A673 (cell line): ENCODE measurements at regions not wholly inside any gene's neighbourhood (a gene's known extent, or its start where the extent isn't known, plus 50 kb on each side); places are given as distances from the start of the nearest gene placed in this dataset.

Source experiments
- BruUV-seq: library from RNA; stranded (reverse); fragments of 400-500 nt; replicated peaks from 2 replicates; lab custom pipeline; 2021; lab: Mats Ljungman, UMichigan
- CTCF ChIA-PET: fragments of 300-600 bp; sonication (Branson Sonifier 250); formaldehyde crosslinking; loops from one replicate; lab custom pipeline; 2022; ENCODE audit warnings: antibody characterized with exemption; lab: Charles Lee
- POLR2A ChIA-PET: fragments of 300-600 bp; sonication (Branson Sonifier 250); formaldehyde crosslinking; loops from one replicate; lab custom pipeline; 2022; ENCODE audit warnings: antibody characterized with exemption; ENCODE audit not compliant: low non-redundant PET; lab: Charles Lee
- DNase-seq: peaks from one replicate; pipeline ENCODE4 v3.0.0-alpha.2; 2015; ENCODE audit warnings: low spot score
- H3K27ac ChIP-seq: fragments of 200-600 bp; sonication (generic); 2 replicates; pipeline ENCODE4 v1.5.1; 2016; ENCODE audit warnings: mixed run types, low read depth, mild to moderate bottlenecking, mixed read lengths, antibody characterized with exemption, low read length; ENCODE audit not compliant: poor library complexity, severe bottlenecking
- H3K27me3 ChIP-seq: fragments of 200-600 bp; sonication (generic); replicated peaks from 2 replicates; pipeline ENCODE4 v1.6.1; 2017; ENCODE audit warnings: mixed run types, low read depth, mild to moderate bottlenecking, mixed read lengths, antibody characterized with exemption, low read length; ENCODE audit not compliant: insufficient read depth, poor library complexity
- H3K36me3 ChIP-seq: fragments of 200-600 bp; sonication (generic); 2 replicates; pipeline ENCODE4 v1.6.1; 2016; ENCODE audit warnings: mixed run types, mild to moderate bottlenecking, mixed read lengths, antibody characterized with exemption, low read length; ENCODE audit not compliant: insufficient read depth, poor library complexity, severe bottlenecking
- H3K4me1 ChIP-seq: fragments of 200-600 bp; sonication (generic); 2 replicates; pipeline ENCODE4 v1.6.1; 2017; ENCODE audit warnings: mixed run types, mild to moderate bottlenecking, mixed read lengths, antibody characterized with exemption, low read length; ENCODE audit not compliant: insufficient read depth, poor library complexity, severe bottlenecking
- H3K4me3 ChIP-seq: fragments of 200-600 bp; sonication (generic); 2 replicates; pipeline ENCODE4 v1.5.1; 2016; ENCODE audit warnings: low read depth, mixed run types, mild to moderate bottlenecking, mixed read lengths, low read length; ENCODE audit not compliant: poor library complexity, severe bottlenecking
- H3K9me3 ChIP-seq: fragments of 200-600 bp; sonication (generic); 2 replicates; pipeline ENCODE4 v1.6.1; 2016; ENCODE audit warnings: mixed run types, low read depth, mild to moderate bottlenecking, mixed read lengths, antibody characterized with exemption, low read length; ENCODE audit not compliant: poor library complexity, severe bottlenecking
- CTCF ChIP-seq: fragments of 300-800, 200-600 bp; sonication (generic); conservative IDR thresholded peaks from 2 replicates; pipeline ENCODE4 v1.5.1; 2017; ENCODE audit warnings: low read depth, mild to moderate bottlenecking, antibody characterized with exemption, low read length, moderate library complexity, mixed read lengths
- EZH2 ChIP-seq: fragments of 200-600 bp; sonication (generic); IDR thresholded peaks from 2 replicates; pipeline ENCODE4 v1.6.1; 2017; ENCODE audit warnings: borderline replicate concordance, low read depth, mild to moderate bottlenecking, mixed read lengths, antibody characterized with exemption, low read length; ENCODE audit not compliant: poor library complexity, severe bottlenecking
- intact Hi-C: fragments of 100-400 bp; cut with micrococcal nuclease; formaldehyde crosslinking; loops from one replicate; pipeline ENCODE4 v1.10.0; 2022; ENCODE audit not compliant: unreplicated experiment

- H3K4me1 ChIP-seq, result no peaks in the 10 kb centered on the region
- no peak for DNase-seq
- BruUV-seq, result no TSS peak
- no peak overlapping the region for H3K27ac ChIP-seq
- POLR2A ChIA-PET, result no interaction called here
- H3K36me3 ChIP-seq, result no peaks in the 10 kb centered on the region
- CTCF ChIA-PET, result no interaction called here
- H3K27me3 ChIP-seq, result peaks cover 2% of the 10 kb centered on the region
- TF ChIP-seq CTCF (no peak), EZH2 (no peak)
- no peak overlapping the region for H3K4me3 ChIP-seq
- no peaks in the 10 kb centered on the region for H3K9me3 ChIP-seq
- intact Hi-C loops, result no loop called here
Measured at GRCh38 chr6:168819546-168819945, 378.6 kb downstream of the SMOC2 start.

- TF ChIP-seq CTCF, result no peak
- no peak for TF ChIP-seq EZH2
- Histone ChIP-seq H3K36me3 (no peaks in the 10 kb centered on the region), H3K4me3 (no peak overlapping the region), H3K27ac (no peak overlapping the region), H3K9me3 (no peaks in the 10 kb centered on the region), H3K27me3 (peaks cover 13% of the 10 kb centered on the region), H3K4me1 (no peaks in the 10 kb centered on the region)
- intact Hi-C loops, result no loop called here
- CTCF ChIA-PET, result no interaction called here
- DNase-seq, result no peak
- POLR2A ChIA-PET, result no interaction called here
- BruUV-seq, result no TSS peak
Measured at GRCh38 chr6:168817558-168818159, 376.7 kb downstream of the SMOC2 start.

- ChIA-PET CTCF (no interaction called here), POLR2A (no interaction called here)
- peak; percentile 11 for DNase-seq
- H3K27ac ChIP-seq, result no peak overlapping the region
- H3K4me3 ChIP-seq, result no peak overlapping the region
- H3K36me3 ChIP-seq, result no peaks in the 10 kb centered on the region
- H3K9me3 ChIP-seq, result no peaks in the 10 kb centered on the region
- intact Hi-C loops, result no loop called here
- peaks cover 26% of the 10 kb centered on the region for H3K27me3 ChIP-seq
- no TSS peak for BruUV-seq
- TF ChIP-seq CTCF, result peak; percentile 57
- TF ChIP-seq EZH2, result no peak
- no peaks in the 10 kb centered on the region for H3K4me1 ChIP-seq
Measured at GRCh38 chr6:168815229-168815628, 374.2 kb downstream of the SMOC2 start.
